Caco-2 (cell line): ENCODE measurements at regions not wholly inside any gene's neighbourhood (a gene's known extent, or its start where the extent isn't known, plus 50 kb on each side); places are given as distances from the start of the nearest gene placed in this dataset.

Experiments used
- BruUV-seq: library from RNA; stranded (reverse); fragments of 400-500 nt; replicated peaks from 2 replicates; lab custom pipeline; 2021; lab: Mats Ljungman, UMichigan
- CTCF ChIA-PET: fragments of 300-600 bp; sonication (Branson Sonifier 250); formaldehyde crosslinking; loops from one replicate; lab custom pipeline; 2022; ENCODE audit warnings: antibody characterized with exemption; lab: Charles Lee
- POLR2A ChIA-PET: fragments of 300-600 bp; sonication (Branson Sonifier 250); formaldehyde crosslinking; loops from one replicate; lab custom pipeline; 2022; ENCODE audit warnings: antibody characterized with exemption; lab: Charles Lee
- DNase-seq, 2 experiments: peaks; one replicate each; pipeline versions ENCODE4 v3.0.0 to v3.0.0-alpha.2; 2020 to 2022
- H3K27me3 ChIP-seq: replicated peaks from 2 replicates; pipeline ENCODE4 v1.6.0; 2011; ENCODE audit warnings: low read length; ENCODE audit not compliant: control insufficient read depth, insufficient read depth
- H3K36me3 ChIP-seq: 2 replicates; pipeline ENCODE4 v1.5.1; 2011; ENCODE audit warnings: low read length; ENCODE audit not compliant: control insufficient read depth, insufficient read depth
- H3K4me1 ChIP-seq: fragments of 250-450 bp; sonication (Bioruptor Pico); 2 replicates; pipeline ENCODE4 v1.5.1; 2020; ENCODE audit warnings: mild to moderate bottlenecking
- H3K4me3 ChIP-seq: 2 replicates; pipeline ENCODE4 v1.5.1; 2011; ENCODE audit warnings: low read depth, mild to moderate bottlenecking, control low read depth, low read length
- H3K9me3 ChIP-seq: fragments of 250-450 bp; sonication (Bioruptor Pico); 2 replicates; pipeline ENCODE4 v1.5.1; 2020; ENCODE audit warnings: mild to moderate bottlenecking, moderate library complexity
- H3K27ac Mint-ChIP-seq: one replicate; pipeline ENCODE4 v1.8.0; 2022; ENCODE audit warnings: mixed read lengths; ENCODE audit not compliant: unreplicated experiment
- H3K27me3 Mint-ChIP-seq: one replicate; pipeline ENCODE4 v1.8.0; 2022; ENCODE audit warnings: mixed read lengths; ENCODE audit not compliant: insufficient read depth, unreplicated experiment
- H3K36me3 Mint-ChIP-seq: one replicate; pipeline ENCODE4 v1.8.0; 2022; ENCODE audit warnings: mild to moderate bottlenecking, mixed read lengths; ENCODE audit not compliant: insufficient read depth, unreplicated experiment
- H3K4me1 Mint-ChIP-seq: one replicate; pipeline ENCODE4 v1.8.0; 2022; ENCODE audit warnings: low read depth, mixed read lengths; ENCODE audit not compliant: unreplicated experiment
- H3K4me3 Mint-ChIP-seq: one replicate; pipeline ENCODE4 v1.8.0; 2022; ENCODE audit warnings: mild to moderate bottlenecking, moderate library complexity, mixed read lengths; ENCODE audit not compliant: unreplicated experiment
- H3K9me3 Mint-ChIP-seq: one replicate; pipeline ENCODE4 v1.8.0; 2022; ENCODE audit warnings: mixed read lengths; ENCODE audit not compliant: unreplicated experiment
- intact Hi-C: fragments of 100-400 bp; cut with micrococcal nuclease; formaldehyde crosslinking; loops from one replicate; pipeline ENCODE4 v1.10.0; 2022; ENCODE audit not compliant: unreplicated experiment
- TF ChIP-seq, protein P1 (sequence below), 2 experiments: fragments of 200-600 bp in 1 of 2; IDR thresholded peaks; 1 replicate in 1 of 2; 2 replicates in 1 of 2; pipeline versions ENCODE4 v1.5.1 to v1.8.0; 2011 to 2022; ENCODE audit warnings: antibody characterized with exemption in 1 of 2, control low read depth in 1 of 2, inconsistent platforms in 1 of 2, low read depth in 1 of 2, low read length in 1 of 2, mild to moderate bottlenecking in 1 of 2, moderate library complexity in 1 of 2; ENCODE audit not compliant: insufficient read depth in 1 of 2, severe bottlenecking in 1 of 2, unreplicated experiment in 1 of 2

DNA sequence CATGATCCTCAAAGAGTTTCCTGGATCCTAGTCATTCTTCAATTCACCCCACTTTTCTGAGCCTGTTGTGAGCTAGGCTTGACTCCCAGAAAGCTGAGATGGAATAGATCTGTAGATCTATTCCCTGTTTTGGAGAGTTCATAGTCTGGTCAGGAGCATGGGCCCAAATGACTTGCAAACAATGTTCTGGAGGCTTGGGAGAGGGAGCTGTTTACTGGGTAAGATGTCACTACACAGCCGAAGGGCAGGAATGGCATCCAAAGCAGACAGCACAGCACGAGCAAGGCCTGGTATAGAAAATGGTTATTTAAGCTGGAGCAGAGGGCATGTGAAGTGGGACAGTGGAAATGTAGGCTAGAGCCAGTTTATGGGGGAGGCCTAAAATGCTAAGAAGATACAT is 152.5 kb upstream of the ALDH1B1 start:
- no peak overlapping the region for H3K27ac Mint-ChIP-seq
- peaks cover 15% of the 10 kb centered on the region for H3K9me3 Mint-ChIP-seq
- ChIA-PET CTCF (no interaction called here), POLR2A (no interaction called here)
- Histone ChIP-seq H3K4me3 (no peak overlapping the region), H3K36me3 (no peaks in the 10 kb centered on the region), H3K4me1 (peaks cover 10% of the 10 kb centered on the region), H3K27me3 (no peaks in the 10 kb centered on the region), H3K9me3 (no peaks in the 10 kb centered on the region)
- no peak overlapping the region for H3K4me3 Mint-ChIP-seq
- H3K36me3 Mint-ChIP-seq, result no peaks in the 10 kb centered on the region
- no TSS peak for BruUV-seq
- TF ChIP-seq, protein P1, sequence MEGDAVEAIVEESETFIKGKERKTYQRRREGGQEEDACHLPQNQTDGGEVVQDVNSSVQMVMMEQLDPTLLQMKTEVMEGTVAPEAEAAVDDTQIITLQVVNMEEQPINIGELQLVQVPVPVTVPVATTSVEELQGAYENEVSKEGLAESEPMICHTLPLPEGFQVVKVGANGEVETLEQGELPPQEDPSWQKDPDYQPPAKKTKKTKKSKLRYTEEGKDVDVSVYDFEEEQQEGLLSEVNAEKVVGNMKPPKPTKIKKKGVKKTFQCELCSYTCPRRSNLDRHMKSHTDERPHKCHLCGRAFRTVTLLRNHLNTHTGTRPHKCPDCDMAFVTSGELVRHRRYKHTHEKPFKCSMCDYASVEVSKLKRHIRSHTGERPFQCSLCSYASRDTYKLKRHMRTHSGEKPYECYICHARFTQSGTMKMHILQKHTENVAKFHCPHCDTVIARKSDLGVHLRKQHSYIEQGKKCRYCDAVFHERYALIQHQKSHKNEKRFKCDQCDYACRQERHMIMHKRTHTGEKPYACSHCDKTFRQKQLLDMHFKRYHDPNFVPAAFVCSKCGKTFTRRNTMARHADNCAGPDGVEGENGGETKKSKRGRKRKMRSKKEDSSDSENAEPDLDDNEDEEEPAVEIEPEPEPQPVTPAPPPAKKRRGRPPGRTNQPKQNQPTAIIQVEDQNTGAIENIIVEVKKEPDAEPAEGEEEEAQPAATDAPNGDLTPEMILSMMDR (IDR thresholded peaks at IDR 0.05; ENCODE audit: insufficient read depth in 1 of 2, low read depth in 1 of 2, low read length in 1 of 2, severe bottlenecking in 1 of 2, unreplicated experiment in 1 of 2), result no peak
- H3K4me1 Mint-ChIP-seq, result no peaks in the 10 kb centered on the region
- H3K27me3 Mint-ChIP-seq, result no peaks in the 10 kb centered on the region
- DNase-seq, result no peak
- intact Hi-C loops, result no loop called here

DNA sequence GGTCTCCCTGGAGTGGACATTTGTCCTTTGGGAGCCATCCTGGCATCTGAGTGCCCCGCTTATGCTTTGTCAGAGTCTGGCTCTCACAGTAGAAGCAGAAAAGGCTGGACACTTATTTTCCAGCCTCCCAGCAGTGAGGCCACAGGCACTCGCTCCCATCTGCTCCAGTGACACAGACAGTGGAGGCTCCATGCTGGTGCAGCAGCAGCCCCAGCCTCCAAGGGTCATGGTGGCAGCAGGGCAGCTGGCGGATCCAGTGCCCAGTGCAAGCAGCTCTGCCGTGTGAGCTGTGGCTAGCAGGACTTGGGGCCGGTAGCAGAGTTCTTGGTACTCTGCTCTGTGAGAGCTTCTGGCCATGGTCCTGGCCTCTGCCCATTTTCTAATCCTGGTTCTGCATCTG is 157.3 kb upstream of the ALDH1B1 start:
- peaks cover 18% of the 10 kb centered on the region for H3K4me1 Mint-ChIP-seq
- H3K36me3 Mint-ChIP-seq, result peaks cover 10% of the 10 kb centered on the region
- no peak overlapping the region for H3K4me3 Mint-ChIP-seq
- no peak for DNase-seq
- intact Hi-C loops, result no loop called here
- TF ChIP-seq, protein P1 (IDR thresholded peaks at IDR 0.05; ENCODE audit: insufficient read depth in 1 of 2, low read depth in 1 of 2, low read length in 1 of 2, severe bottlenecking in 1 of 2, unreplicated experiment in 1 of 2), result no peak
- H3K4me3 ChIP-seq, result no peak overlapping the region
- H3K27me3 Mint-ChIP-seq, result no peaks in the 10 kb centered on the region
- no TSS peak for BruUV-seq
- H3K4me1 ChIP-seq, result peaks cover 37% of the 10 kb centered on the region
- H3K27ac Mint-ChIP-seq, result no peak overlapping the region
- no peaks in the 10 kb centered on the region for H3K36me3 ChIP-seq
- no peaks in the 10 kb centered on the region for H3K27me3 ChIP-seq
- POLR2A ChIA-PET, result no interaction called here
- CTCF ChIA-PET, result no interaction called here
- H3K9me3 ChIP-seq, result no peaks in the 10 kb centered on the region
- peaks cover 15% of the 10 kb centered on the region for H3K9me3 Mint-ChIP-seq

DNA sequence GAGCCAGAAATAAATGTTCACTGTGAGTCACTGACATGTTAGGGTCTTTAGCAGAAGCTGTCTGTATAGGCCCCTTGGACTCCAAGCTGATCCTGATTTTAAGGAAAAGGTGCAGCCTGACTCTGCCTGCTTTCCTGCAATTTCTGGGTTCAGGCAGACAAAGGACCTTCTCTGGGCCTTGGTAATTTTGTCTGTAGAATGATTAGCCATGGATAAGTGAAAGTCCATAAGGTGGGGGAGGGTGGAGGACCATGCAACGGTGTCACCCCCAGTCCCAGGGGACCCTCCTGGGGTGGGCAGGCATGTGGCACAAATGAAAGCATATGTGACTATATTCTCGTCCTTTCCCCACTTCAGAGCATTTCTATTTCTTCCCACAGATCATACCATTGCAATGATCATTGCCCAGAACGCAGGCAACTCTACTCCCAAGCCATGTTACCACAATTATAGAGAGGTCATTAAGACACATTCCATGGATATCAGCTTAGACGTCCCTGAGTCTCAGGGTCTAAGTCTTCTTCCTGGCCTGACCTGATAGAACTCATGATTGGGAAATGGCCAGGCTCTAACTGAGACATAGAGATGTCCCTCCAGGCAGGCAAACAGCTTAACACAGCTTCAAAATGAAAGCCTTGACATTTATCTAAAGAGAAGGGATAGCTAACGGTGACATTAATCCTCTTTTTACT is 157.9 kb upstream of the ALDH1B1 start:
- Histone ChIP-seq H3K4me1 (peaks cover 42% of the 10 kb centered on the region), H3K4me3 (no peak overlapping the region), H3K27me3 (no peaks in the 10 kb centered on the region), H3K36me3 (no peaks in the 10 kb centered on the region), H3K9me3 (no peaks in the 10 kb centered on the region)
- ChIA-PET POLR2A (no interaction called here), CTCF (interaction anchor here (0.6 kb wide), 1 partner anchor 63 kb away, joined by 3 read pairs; no protein-coding TSS in a partner anchor)
- Mint-ChIP-seq H3K27me3 (no peaks in the 10 kb centered on the region), H3K4me1 (peaks cover 18% of the 10 kb centered on the region), H3K27ac (no peak overlapping the region), H3K4me3 (no peak overlapping the region), H3K9me3 (peaks cover 11% of the 10 kb centered on the region), H3K36me3 (peaks cover 10% of the 10 kb centered on the region)
- BruUV-seq, result no TSS peak
- TF ChIP-seq, protein P1 (IDR thresholded peaks at IDR 0.05; ENCODE audit: insufficient read depth in 1 of 2, low read depth in 1 of 2, low read length in 1 of 2, severe bottlenecking in 1 of 2, unreplicated experiment in 1 of 2), result no peak
- DNase-seq, result no peak
- intact Hi-C loops, result no loop called here
